NCI-H2171 (cell line): ENCODE measurements at regions not wholly inside any gene's neighbourhood (a gene's known extent, or its start where the extent isn't known, plus 50 kb on each side); places are given as distances from the start of the nearest gene placed in this dataset.
A peak's percentile ranks its signal among the peaks of the same experiment; 100 is the strongest.
"Not testable (repeated sequence)": the region's sequence is repeated elsewhere in the genome, so short reads cannot be mapped to it uniquely, and the experiment has no call there.

ENCODE experiments used
- DNase-seq: peaks from one replicate; lab custom pipeline; 2025; lab: John Stamatoyannopoulos, UW

DNA sequence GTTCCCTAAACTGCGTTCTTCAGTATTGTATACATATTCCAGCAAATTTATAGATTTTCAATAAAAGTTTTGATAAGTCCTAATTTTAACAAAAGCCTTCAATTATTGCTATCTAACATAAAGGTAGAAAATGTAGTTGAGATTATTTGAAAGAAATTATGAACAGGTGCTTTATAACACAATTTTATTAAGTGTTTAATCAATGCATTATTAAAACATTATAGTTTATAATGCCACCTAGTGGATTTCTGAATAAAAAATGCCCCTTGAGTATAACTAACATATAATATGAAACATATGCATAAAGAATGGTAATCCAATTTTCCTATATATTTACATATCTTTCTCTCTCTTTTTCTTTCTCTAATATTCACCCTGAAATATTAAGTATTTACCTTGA lies 515.3 kb downstream of the SLC6A15 start:
- DNase-seq: no peak

DNA sequence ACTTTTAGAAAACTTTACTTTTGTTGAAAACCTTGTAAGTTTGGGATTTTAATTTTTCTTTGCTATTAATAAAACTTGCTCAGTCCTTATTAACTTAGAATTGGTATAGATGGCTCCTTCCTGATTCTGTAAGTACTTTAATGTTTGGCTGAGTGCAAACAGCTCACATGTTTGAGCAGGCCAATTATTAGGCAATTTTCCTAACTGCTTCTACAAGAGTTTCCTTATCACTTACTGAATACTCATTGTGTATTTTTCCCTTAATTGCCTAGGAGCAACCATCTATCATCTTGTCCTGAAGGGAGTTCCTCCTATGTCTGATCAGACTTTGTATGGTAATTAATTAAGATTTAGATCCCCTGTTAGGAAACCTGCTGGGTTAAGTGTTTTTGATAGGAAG lies 521.4 kb downstream of the SLC6A15 start:
- DNase-seq: not testable (repeated sequence)

DNA sequence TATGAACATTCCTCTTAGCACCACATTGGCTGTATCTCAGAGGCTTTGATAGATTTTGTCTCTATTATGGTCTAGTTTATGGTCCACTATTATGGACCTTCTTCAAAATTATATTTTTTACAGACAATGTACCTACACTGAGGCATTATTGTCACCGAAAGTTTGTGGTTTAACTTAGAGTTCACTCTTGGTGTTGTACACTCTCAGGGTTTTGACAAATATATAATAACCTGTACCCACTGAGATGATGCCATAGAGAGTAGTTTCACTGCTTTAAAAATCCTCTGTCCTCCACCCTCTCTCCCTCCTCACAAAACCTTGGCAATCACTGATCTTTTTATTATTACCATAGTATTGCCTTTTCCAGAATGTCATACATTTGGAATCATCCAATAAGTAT lies 528.2 kb downstream of the SLC6A15 start:
- no peak for DNase-seq

DNA sequence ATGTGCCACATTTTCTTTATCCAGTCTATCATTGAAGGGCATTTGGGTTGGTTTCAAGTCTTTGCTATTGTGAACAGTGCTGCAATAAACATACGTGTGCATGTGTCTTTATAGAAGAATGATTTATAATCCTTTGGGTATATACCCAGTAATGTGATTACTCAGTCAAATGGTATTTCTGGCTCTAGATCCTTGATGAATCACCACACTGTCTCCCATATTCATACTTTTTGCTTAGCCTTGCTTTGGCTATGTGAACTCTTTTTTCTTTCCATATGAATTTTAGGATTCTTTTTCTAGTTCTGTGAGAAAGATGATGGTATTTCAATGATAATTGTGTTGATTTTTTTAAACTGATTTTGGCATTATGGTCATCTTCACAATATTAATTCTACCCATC lies 530.1 kb downstream of the SLC6A15 start:
- DNase-seq: not testable (repeated sequence)

DNA sequence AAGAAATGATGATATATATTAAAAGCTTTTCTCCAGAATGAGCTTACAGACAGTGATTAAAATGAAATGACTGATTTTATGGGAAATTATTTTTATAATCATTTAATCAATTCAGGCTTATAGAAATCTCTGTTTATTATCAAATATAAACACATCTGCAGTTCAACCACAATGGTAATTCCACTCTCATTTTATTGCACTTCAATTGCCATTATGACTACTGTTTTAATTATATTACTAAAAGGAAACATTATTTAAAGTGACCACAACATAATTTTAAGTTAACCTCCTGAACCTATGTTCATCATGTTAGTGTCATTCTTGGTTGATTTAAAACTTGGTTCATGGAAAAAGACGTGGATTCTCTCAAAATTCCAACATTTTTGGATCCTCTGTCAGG lies 536.3 kb downstream of the SLC6A15 start:
- no peak for DNase-seq

DNA sequence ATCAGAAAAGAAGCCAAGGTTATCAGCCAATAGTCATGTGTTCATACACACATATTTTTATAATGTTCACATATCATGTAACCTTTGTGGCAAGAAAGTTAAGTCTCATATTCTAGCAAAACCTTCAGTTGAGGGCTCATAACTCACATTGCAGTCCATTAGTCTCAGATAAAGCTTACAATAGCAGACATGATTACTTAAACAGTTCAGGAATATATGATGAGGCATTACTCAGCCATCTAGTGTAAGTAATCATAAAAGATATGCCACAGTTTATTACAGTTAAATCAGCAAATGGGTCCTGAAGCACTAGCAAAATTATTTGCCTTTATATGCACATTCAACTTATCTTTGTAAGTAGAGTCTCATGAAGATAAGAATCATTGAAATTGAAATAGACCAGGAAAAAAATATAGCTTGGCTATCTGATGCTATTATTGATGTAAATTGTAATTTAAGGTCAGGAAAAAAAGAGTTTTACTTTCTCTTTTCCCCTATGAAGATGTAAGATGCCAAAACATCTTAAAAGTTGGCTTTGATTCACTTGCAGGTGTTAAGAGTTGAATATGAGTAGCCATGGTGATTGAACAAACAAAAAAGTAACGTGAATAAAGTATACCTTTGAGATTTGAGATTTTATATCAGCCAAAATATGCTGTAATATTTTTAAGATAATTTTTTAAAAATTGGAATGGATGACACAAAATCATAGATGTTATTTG lies 537.0 kb downstream of the SLC6A15 start:
- no peak for DNase-seq

DNA sequence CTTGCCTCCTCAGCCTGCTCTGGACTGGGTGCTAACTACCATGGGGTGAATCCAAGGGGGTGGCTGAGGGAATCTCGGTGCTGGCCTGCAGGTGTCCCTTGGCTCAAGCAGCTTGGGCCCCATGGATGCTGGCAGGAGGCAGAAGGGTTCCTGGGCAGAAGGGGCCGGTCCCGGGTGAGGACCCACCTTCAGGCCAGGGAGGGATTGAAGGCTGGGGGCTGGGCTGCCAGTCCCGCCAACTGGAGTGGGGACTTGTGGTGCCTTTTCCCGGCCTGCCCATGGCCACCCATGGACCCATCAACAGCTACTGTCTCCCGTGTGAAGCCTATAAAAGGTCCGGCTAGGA lies 550.1 kb downstream of the SLC6A15 start:
- DNase-seq: no peak

DNA sequence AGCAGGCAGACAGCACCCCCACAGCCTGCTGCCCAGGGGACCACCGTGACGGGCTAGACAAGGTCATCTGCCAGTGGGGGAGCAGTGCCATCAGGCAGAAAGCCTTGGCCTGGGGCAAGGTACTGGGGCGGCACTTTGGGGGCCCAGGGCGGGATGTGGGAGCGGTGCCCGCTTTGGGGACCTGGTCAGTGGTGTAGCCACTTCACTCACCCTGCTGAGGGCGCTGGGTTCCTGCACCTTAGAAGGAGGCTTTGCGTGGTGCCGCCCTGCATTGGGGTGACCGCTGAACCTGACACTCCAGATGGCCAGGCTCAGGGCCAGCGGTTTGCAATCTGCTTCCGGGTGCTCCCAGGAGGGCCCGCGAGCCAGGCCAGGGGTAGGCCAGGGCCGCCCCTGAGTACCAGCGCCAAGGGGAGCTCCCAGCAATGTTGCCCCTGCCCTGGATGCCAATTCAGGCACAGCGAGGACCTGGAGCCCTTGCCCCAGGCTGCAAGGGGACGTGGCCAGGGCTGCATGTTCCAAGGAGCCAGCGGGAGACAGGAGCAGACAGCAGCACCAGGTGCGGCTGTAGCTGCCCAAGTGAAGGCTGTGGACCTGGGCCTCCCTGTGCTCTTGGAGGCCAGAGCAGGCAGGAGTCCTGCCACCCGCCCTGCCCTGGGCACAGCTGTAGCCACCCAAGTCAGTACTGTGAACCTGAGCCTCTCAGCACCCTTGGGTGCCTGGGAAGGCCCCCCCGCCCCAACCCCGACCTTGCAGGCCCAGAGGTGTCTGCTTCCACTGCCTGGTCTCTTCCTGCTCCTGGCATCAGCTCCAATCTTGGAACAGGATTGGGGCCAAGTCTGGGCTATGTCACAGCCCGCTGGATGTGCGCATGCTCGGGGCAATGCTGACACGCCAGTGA lies 550.7 kb downstream of the SLC6A15 start:
- DNase-seq: no peak

DNA sequence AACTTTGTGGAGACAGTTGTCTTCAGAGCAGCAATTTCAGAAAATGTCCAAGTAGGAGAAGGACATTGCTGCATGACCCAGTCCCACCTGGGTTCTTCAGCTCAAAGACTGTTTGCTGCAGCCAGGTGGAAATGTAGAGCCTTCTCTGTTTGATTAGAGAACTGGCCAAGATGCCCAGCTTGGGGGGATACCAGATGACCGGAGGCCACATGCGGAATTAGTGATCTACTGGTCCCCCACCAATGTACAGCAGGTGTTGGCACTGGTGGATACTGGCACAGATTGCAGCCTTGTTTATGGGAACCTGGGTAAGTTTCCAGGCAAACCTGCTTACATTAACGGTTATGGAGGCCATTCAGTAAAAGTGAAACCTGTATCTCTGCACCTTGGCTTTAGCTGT lies 555.3 kb downstream of the SLC6A15 start:
- no peak for DNase-seq

DNA sequence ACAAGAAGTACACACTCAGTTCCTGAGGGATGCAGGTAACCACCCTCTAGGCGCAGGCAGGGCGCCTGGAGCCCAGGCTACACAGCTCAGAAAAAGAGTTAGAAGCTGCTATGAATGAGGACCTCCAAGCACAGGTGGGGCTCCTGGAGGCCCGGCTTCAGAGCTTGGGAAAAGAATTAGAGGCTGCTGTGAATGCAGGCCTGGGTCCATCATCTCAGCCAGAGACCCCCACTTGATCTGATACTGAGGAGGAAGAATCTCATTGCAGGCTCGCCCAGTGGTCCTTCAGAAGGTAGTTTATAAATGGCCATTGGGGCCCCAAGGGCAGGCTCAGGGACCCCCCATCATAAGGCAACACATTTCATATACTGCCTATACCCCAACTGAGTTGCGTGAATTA lies 556.4 kb downstream of the SLC6A15 start:
- no peak for DNase-seq

DNA sequence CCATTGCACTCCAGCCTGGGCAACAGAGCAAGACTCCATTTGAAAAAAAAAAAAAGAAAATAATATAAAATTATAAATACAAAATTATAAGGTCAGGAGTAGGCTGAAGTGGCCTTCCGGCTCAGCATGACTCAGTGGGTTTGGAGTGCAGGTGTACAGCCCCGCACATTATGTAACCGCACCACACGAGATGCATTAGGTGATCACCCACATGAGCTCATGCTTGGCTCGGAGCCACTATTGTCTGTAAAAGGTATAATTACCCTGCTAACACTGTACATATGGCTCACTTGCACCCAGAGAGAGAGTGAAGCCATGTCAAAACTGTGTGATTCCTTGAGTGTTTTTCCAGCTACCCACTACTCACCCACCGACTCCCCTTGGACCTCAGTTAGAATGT lies 557.0 kb downstream of the SLC6A15 start:
- peak; percentile 39 for DNase-seq

DNA sequence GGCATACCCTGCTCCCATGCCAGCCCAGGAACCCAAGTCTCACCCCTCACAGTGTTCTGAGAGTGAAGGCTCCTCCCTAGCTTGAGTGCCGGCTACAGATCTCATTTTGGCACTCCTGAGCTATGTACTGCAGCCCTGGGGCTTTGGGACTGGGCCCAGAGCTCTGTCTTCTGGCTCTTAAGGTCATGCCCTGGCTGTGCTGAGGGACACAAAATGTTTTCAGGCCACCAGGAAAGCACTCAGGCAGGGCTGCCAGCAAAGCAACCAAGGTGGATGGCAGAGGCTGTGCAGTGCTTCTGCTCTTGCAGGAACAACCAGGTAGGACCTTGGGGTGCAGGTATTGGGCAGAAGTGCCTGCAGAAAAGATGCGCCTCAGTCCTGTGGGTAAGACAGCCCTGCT lies 564.0 kb downstream of the SLC6A15 start:
- no peak for DNase-seq

DNA sequence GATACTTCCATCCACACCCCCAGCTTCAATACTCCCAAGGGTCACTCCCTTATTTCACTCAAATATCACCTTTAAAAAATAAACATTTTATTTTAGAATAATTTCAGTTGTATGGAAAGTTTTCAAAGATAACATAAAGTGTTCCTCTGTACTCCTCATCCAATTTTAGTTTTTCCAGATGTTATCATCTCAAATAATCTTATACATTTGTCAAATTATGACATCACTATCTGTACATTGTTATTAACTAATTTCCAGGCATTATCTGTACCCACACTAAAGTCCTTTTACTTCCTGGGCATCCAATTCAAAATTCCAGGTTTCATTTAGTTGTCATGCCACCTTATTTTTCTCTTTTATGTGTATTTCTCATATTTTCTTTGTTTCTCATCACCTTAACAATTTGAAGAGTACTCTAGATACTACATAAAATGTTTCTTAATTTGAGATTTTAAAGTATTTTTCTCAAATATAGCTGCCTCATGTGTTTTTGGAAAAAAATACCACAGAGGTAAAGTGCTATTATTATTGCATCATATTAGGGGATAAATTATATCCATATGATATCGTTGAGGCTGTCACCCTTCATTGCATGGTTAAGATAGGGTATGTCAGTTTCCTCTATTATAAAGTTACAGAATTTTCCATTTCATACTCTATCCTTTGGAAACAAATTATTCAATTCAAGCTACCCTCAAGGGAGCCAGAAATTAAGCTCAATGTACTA lies 571.0 kb downstream of the SLC6A15 start:
- no peak for DNase-seq

DNA sequence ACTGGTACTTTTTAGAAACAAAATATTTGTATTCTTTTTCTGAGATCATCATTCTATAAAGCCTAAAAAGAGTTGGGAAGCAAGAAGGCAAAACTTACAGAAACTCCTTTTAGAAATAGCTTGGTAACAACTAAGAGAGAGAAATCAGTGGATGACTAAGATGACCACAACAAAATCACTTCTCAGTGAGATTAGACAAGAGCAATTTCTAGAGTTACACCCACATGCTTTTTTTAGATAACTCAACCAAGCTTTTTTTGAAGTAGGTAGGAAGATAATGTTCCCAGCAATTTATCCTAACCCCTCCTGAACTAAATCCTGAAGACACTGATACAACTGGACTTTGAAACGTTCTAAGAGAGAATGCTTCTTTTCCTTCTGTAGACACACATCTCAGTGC lies 576.4 kb downstream of the SLC6A15 start:
- no peak for DNase-seq

DNA sequence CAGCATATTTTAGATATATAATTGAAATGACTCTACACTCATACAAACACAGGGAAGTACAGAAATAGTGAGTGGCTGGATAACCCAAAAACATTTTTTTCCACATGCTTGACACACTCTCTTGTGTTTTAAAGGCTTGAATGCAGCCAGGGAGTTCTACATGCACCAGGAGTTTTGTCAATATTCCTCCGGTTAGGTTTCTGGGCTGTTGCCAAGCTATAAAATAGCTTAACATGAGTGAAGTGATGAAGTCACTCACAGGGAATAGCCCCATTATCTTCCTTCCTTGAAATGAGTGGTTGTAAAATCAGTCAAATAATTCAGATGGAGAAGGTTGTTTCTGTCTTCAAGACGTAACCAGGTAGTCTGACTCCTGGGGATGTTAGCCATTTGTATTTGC lies 582.7 kb downstream of the SLC6A15 start:
- peak; percentile 11 for DNase-seq

DNA sequence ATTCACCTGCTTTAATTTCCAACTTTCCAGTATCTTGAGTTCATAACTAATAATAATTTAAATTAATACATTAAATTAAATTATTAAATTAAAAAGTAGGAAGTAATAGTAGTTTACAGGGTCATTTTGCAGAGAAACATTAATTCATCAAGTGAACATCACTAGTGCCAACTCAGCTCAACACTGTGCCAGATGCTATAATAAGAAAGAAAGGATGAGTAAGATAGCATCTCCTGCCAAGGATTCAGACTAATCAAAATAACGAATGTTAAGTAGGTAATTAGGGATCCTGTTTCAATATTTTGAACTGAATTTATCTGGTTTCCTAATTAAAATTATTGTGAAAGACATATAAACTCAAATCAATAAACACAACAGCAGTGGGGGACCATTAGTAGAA lies 596.7 kb downstream of the SLC6A15 start:
- peak; percentile 8 for DNase-seq

DNA sequence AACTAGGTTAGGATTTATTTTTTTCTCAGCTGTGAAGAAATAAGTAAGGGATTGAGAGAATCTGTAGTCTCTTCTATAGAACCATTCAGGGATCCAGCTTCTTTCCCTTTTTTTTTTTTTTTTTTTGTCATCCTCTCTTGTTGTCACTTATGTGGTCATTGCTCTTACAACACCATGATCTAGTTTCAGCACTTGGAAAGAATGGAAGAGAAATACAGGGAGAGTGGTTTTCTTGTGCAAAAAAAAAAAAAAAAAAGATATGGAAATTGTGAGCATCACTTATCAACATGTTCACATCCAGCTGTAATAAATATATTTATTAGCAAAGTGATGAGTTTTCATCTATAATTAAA lies 599.3 kb downstream of the SLC6A15 start:
- no peak for DNase-seq

DNA sequence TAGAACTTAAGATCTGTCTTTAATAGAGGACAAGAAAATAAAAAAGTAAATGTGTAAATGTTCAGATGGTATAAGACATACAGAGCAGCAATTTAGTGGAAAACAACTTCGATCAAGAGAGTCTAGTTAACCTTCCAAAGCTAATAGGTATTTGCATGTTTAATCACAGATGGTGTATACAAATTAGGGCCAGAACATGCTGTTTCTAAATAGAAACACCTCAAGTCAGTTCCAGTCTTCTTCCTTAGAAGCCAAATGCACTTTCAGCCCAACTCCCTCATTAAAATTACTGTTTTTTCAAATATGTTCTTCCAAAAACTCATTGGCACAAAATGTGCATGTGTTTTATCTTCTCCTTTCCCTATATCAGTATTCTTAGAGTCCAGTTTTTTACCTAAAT lies 604.4 kb downstream of the SLC6A15 start:
- DNase-seq: no peak

DNA sequence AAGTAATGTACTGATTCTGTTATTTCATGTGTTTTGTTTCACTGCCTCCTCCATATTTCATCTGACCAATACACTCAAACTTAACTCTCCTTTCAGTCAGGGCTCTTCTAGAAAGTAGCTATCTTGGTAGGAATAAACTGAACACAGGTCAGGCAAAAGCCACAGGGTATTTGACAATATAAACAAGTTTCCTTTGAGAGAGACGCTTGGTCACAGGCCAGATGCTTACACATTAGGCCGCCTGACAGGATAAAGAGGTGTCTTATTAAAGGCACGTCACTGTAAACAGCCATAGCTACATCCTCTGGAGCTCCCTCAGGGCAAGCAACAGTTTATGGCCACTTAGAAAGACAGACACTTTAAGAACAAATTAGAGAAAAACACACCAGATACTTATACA lies 607.5 kb downstream of the SLC6A15 start:
- DNase-seq: no peak

DNA sequence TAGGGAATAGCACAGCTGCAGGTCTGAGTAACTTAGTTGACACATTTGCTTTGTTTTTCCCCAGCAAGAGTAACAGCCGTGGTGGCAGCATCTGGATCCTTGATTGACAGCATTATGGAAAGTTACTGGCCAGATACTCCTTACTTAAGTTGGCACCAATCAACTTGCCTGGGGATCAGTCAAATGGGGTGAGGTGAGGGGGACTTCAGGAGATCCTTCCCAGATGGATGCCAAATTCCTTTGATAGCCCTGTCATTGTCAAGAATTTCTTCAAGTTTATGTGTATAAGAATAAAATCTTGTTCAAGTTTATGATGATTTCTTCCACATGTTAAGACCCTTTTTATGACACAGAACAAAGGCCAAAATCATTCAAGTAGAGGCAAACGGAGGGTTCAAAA lies 618.4 kb downstream of the SLC6A15 start:
- DNase-seq: no peak

DNA sequence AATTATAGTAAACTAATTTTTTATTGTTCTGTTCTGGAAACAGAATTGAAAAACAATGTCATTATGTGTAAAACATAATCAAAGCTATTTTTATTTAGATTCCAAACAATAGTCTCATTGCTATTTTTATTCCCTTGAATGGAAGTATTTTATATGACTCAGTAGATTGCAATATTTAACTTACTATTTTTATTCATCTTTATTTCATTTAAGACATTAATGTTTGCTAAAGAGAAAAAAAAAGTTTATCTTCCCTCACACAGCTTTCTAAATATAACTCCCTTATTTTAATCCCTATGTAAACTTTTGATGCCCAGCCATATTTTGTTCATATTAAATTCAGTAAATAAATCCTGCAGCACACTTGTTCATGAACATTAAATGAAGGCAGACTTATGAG lies 622.4 kb downstream of the SLC6A15 start:
- no peak for DNase-seq

DNA sequence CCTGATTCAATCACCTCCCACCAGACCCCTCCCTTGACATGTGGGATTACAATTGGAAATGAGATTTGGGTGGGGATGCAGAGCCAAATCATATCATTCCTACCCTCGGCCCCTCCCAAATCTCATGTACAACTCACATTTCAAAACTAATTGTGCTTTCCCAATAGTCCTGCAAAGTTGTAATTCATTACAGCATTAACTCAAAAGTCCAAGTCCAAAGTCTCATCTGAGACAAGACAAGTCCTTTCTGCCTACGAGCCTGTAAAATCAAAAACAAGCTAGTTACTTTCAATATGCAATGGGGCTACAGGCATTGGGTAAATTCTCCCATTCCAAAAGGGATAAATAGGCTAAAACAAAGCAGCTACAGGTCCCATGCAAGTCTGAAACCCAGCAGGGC lies 634.6 kb downstream of the SLC6A15 start:
- no peak for DNase-seq

DNA sequence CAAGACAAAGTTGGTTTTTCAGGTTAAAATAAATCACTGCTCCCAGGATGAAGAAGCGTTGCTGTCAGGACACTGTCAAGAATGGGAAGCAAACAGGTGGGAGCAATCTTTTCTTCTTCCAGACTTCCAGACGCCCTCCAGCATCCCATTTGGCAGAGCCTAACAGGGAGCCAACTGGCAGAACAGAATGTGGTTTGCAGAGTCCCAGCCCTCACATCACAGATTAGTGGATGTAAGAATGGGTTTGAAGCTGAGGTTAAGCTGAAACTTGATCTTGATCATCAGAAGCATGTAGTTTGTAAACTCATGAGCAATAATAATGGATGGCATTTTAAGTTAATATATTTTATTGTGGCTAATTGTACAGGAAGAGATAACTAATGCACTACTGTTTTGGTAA lies 636.4 kb downstream of the SLC6A15 start:
- DNase-seq: peak; percentile 10
